ENCODE measurements at regions not wholly inside any gene's neighbourhood (a gene's known extent, or its start where the extent isn't known, plus 50 kb on each side); places are given as distances from the start of the nearest gene placed in this dataset.

DNA sequence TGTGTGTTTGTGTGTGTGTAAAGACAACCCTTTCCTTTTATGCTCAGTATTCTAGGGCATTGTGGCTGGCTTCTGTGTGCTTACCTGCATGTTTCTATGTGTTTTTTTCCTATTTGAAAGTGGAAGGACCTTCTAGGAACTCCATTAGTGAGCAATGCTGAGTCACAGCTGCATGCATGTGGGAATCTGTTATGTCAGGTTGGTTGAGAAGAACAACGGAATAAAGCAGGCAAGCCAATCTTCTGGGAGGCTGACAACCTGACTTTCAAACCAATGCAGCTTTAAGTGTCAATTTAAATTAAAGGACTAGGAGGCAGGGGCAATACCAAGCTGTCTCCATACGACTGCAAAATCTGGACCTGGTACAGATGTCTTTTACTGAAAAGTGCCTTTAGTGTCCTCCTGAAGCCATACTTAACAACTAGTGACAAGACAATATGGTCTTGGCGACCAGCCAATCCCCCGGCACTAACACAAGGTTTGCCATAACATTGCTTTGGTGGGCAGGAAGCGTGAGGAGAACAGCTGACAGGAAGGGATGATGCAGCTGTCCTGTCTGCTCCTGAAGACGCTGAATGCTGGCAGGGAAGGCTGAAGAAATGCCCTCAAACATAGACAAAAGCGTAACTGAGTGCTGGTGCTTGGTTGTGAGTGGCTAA lies 514.7 kb upstream of the CDH7 start:
- ATAC-seq (ENCODE audit: insufficient read depth, low read depth) (0 out of 3 replicates have a peak, but pooled peaks have one; percentile 42), DNase-seq (no peak)
- Histone ChIP-seq H3K4me2 (ENCODE audit: insufficient read depth, low read length) (no peak overlapping the region), H3K27me3 (ENCODE audit: insufficient read depth, low read length, poor library complexity) (no peaks in the 10 kb centered on the region), H3K36me3 (ENCODE audit: insufficient read depth, low read length) (no peaks in the 10 kb centered on the region), H2AFZ (ENCODE audit: low read depth, low read length) (no peak overlapping the region), H3K9ac (ENCODE audit: low read depth, low read length) (no peak overlapping the region), H3K79me2 (ENCODE audit: insufficient read depth, low read length) (no peaks in the 10 kb centered on the region), H4K20me1 (ENCODE audit: insufficient read depth, low read length) (no peaks in the 10 kb centered on the region), H3K27ac (ENCODE audit: low read length) (no peak overlapping the region), H3K9me3 (ENCODE audit: insufficient read depth, low read length, severe bottlenecking) (no peaks in the 10 kb centered on the region), H3K4me3 (ENCODE audit: low read depth in 1 of 2, low read length in 2 of 2) (no peak overlapping the region), H3K4me1 (ENCODE audit: insufficient read depth, low read length) (no peaks in the 10 kb centered on the region)
- no peak for TF ChIP-seq EZH2 (IDR thresholded peaks at IDR 0.05; ENCODE audit: borderline replicate concordance, low read depth, low read length, severe bottlenecking)
- TF ChIP-seq, protein P1, sequence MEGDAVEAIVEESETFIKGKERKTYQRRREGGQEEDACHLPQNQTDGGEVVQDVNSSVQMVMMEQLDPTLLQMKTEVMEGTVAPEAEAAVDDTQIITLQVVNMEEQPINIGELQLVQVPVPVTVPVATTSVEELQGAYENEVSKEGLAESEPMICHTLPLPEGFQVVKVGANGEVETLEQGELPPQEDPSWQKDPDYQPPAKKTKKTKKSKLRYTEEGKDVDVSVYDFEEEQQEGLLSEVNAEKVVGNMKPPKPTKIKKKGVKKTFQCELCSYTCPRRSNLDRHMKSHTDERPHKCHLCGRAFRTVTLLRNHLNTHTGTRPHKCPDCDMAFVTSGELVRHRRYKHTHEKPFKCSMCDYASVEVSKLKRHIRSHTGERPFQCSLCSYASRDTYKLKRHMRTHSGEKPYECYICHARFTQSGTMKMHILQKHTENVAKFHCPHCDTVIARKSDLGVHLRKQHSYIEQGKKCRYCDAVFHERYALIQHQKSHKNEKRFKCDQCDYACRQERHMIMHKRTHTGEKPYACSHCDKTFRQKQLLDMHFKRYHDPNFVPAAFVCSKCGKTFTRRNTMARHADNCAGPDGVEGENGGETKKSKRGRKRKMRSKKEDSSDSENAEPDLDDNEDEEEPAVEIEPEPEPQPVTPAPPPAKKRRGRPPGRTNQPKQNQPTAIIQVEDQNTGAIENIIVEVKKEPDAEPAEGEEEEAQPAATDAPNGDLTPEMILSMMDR (IDR thresholded peaks at IDR 0.05; ENCODE audit: borderline replicate concordance, extremely low read depth, low read length, poor library complexity, severe bottlenecking) = no peak

DNA sequence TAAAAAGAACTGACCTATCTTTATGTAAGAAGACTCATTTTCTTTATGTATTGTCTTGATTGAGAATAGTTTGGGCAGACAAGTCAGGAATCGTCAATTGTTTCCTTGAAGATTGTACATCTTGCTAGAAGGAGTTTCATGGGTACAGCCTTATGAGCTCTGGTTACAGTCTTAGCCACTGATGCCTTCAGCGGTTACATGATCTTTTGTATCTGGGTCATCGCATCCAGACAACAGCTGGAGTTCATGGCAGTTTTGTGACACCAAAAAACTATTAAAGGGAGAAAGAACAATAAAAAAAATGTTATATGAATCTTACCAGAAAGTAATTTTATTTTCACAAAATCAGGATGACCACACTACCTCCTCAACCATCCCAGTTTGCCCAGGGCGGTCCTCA lies 520.5 kb upstream of the CDH7 start:
- TF ChIP-seq, protein P1 (IDR thresholded peaks at IDR 0.05; ENCODE audit: borderline replicate concordance, extremely low read depth, low read length, poor library complexity, severe bottlenecking) = no peak
- no peak for TF ChIP-seq EZH2 (IDR thresholded peaks at IDR 0.05; ENCODE audit: borderline replicate concordance, low read depth, low read length, severe bottlenecking)
- no peak overlapping the region for H3K4me2 ChIP-seq (ENCODE audit: insufficient read depth, low read length)
- H3K9ac ChIP-seq (ENCODE audit: low read depth, low read length) = no peak overlapping the region
- no peak overlapping the region for H2AFZ ChIP-seq (ENCODE audit: low read depth, low read length)
- no peak for DNase-seq
- H3K9me3 ChIP-seq (ENCODE audit: insufficient read depth, low read length, severe bottlenecking) = no peaks in the 10 kb centered on the region
- H3K79me2 ChIP-seq (ENCODE audit: insufficient read depth, low read length) = no peaks in the 10 kb centered on the region
- H3K4me3 ChIP-seq (ENCODE audit: low read depth in 1 of 2, low read length in 2 of 2) = no peak overlapping the region
- no peaks in the 10 kb centered on the region for H3K4me1 ChIP-seq (ENCODE audit: insufficient read depth, low read length)
- no peaks in the 10 kb centered on the region for H4K20me1 ChIP-seq (ENCODE audit: insufficient read depth, low read length)
- H3K27ac ChIP-seq (ENCODE audit: low read length) = no peak overlapping the region
- no peaks in the 10 kb centered on the region for H3K27me3 ChIP-seq (ENCODE audit: insufficient read depth, low read length, poor library complexity)
- no peak for ATAC-seq (ENCODE audit: insufficient read depth, low read depth)
- H3K36me3 ChIP-seq (ENCODE audit: insufficient read depth, low read length) = no peaks in the 10 kb centered on the region

DNA sequence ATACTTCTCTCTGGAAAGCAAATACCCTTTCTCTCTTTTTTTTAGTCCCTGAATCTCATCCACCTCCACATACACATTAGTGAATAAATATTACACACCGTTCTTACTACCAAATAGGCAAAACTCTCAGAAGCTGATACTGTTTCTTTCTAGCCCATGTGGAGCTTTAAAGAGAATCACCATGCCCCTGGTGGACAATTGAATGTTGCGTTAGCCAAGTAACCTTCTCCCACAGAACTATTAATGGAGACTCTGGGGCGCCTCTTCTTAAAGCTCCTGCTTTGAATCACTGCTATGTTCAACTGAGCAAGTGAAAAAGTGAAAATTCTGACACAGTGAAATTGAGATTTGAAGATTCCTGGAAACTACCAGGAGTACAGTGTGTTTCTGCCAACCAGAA lies 522.8 kb upstream of the CDH7 start:
- TF ChIP-seq EZH2 (IDR thresholded peaks at IDR 0.05; ENCODE audit: borderline replicate concordance, low read depth, low read length, severe bottlenecking) = no peak
- TF ChIP-seq, protein P1 (IDR thresholded peaks at IDR 0.05; ENCODE audit: borderline replicate concordance, extremely low read depth, low read length, poor library complexity, severe bottlenecking) = peak; percentile 12
- H3K9me3 ChIP-seq (ENCODE audit: insufficient read depth, low read length, severe bottlenecking) = no peaks in the 10 kb centered on the region
- no peak overlapping the region for H3K4me3 ChIP-seq (ENCODE audit: low read depth in 1 of 2, low read length in 2 of 2)
- no peaks in the 10 kb centered on the region for H3K27me3 ChIP-seq (ENCODE audit: insufficient read depth, low read length, poor library complexity)
- H3K79me2 ChIP-seq (ENCODE audit: insufficient read depth, low read length) = no peaks in the 10 kb centered on the region
- H3K9ac ChIP-seq (ENCODE audit: low read depth, low read length) = no peak overlapping the region
- H3K36me3 ChIP-seq (ENCODE audit: insufficient read depth, low read length) = no peaks in the 10 kb centered on the region
- H2AFZ ChIP-seq (ENCODE audit: low read depth, low read length) = no peak overlapping the region
- no peaks in the 10 kb centered on the region for H3K4me1 ChIP-seq (ENCODE audit: insufficient read depth, low read length)
- DNase-seq (no peak), ATAC-seq (ENCODE audit: insufficient read depth, low read depth) (no peak)
- H3K27ac ChIP-seq (ENCODE audit: low read length) = no peak overlapping the region
- no peaks in the 10 kb centered on the region for H4K20me1 ChIP-seq (ENCODE audit: insufficient read depth, low read length)
- no peak overlapping the region for H3K4me2 ChIP-seq (ENCODE audit: insufficient read depth, low read length)

All from DND-41 (cell line).